ENCODE measurements at regions not wholly inside any gene's neighbourhood (a gene's known extent, or its start where the extent isn't known, plus 50 kb on each side); places are given as distances from the start of the nearest gene placed in this dataset.
"Not testable (repeated sequence)": the region's sequence is repeated elsewhere in the genome, so short reads cannot be mapped to it uniquely, and the experiment has no call there.

DNA sequence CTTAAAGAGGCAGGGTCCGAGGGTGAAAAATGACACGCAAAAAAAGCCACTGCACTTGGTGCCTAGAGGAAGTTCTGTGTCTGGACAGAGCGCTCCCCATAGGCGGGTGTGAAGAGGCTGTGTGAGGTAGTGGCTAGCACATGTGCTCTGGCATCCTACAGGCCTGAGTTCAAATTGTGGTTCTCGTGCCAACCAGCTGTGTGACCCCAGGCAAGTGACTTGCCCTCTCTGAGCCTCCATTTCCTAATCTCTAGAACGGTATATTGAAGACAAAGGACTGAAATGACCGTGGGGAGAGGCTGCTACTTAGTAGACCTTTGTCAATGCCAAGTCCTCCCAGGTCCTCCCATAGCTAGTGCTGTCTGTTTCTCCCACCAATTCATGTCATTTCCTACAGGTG lies 79.1 kb upstream of the MYL10 start:
- DNase-seq (ENCODE audit: low spot score), result no peak

DNA sequence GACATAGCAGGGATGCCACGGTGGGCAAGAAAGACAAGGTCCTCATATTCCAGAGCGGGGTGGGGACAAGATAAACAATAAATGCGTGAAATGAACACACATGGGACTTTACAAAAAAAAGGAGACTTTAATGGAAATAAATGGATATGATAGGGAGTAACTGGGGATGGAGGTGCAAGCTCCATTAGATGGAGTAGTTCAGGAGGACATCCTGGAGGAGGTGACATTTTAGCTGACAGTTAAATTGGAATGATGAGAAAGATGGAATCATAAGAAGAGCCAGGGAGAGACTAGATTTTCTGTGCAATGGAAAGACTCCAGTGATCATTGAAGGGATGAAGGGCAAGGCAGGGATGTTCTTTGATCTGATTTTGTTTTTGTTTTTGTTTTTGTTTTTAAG lies 83.6 kb upstream of the MYL10 start:
- DNase-seq (ENCODE audit: low spot score), result no peak

DNA sequence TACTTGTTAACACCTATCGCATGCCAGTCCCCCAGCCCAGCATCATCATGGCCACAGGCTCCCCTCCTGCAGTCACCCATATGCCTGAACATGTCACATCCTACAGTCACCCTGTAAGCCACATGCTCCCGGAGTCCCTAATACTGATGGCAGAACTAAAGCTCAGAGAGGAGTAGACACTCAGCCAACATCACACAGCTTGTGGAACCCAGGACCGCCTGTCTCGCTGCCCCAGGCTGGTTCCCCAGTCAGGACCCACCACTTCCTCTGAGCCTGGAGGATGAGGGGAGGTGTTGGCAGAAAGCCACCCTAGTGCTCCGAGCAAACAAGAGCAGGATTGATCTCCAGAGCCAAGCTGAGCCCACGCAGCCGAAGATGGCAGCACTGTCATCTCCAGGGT lies 85.0 kb upstream of the MYL10 start:
- DNase-seq (ENCODE audit: low spot score), result no peak

DNA sequence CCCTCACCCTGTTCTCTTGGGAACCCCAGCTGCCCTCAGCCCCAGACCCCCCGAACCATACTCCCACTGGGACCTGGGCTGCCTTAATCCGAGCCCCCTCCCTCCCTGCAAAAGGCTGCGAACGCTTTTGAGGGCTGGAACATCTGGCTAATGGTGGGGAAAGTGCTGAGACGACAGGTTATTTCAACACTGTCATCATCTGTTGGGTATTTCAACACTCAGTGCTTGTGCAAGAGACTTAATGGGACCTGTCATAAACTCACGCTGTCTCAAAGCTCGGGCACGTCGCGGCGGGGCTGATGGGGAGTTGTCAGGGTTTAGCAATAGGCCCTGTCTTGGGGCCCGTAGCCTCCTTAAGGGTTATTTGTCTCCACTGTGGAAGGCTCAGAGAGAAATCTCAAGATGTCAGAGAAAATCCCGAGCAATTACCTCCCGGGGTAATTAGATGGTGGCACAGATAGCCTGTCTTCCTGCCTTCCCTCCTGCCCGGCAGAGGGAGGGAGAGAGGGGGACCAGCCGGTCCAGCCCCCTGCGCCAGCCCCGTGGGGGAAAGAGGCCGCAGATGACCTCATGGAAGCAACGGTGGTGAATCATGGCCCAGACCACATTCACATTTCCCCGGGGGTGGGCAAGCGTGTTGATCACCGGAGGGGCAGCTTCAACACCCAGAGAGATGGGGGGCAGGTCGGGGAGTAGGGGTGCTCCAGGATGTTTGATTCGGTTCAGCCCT lies 88.7 kb upstream of the MYL10 start:
- DNase-seq (ENCODE audit: low spot score), result no peak

DNA sequence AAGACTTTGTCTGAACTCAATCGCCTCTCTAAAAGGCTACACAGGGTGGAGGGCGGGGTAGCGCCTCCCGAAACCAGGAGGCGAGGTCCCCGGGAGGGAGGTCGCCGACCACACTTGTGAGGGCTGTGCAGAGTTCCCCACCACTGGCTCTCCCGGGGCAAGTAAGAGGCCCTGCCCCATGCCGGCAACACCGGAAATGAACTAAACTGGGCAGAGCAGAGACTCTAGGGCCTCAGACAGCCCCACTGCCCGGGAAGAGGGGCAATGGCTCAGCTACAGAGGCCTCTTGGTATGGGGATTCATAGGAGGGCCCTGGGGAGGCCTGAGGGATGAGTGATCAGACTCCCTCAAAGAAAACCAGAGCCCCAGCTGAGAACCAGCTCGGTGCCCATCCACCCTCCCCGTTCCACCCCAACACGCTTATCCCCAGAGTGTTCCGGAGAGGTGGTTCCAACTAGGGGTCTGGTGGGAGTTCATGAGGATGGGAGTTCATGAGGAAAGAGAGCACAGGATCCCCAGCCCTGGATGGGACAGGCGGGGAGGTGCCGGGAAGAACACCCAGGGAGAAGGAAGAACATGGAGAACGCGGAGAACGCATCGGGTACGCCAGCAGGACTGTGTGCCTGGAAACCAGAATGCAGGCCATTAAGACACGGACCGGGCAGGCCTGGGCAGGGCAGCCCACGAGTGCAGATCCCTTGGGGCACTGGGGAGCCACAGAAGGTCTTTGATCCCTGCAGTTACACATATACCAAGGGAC lies 89.4 kb upstream of the MYL10 start:
- DNase-seq (ENCODE audit: low spot score), result no peak

DNA sequence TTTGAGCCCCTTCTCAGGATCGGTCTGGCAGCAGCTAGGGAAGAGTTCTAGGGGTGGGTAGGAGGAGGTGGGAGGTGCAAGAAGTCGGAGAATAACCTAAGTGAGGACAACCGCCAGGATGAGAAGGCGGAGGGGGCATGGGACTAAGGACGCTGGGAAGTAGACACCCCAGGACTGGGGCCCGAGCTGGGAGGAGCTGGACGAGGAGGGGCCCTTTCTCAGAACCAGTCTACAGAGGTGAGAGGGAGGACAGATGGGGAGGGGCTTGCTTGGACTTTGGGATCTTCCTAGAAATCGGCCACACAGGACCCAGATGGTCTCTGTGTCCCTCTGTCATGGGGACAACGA lies 90.0 kb upstream of the MYL10 start:
- no peak for DNase-seq (ENCODE audit: low spot score)

DNA sequence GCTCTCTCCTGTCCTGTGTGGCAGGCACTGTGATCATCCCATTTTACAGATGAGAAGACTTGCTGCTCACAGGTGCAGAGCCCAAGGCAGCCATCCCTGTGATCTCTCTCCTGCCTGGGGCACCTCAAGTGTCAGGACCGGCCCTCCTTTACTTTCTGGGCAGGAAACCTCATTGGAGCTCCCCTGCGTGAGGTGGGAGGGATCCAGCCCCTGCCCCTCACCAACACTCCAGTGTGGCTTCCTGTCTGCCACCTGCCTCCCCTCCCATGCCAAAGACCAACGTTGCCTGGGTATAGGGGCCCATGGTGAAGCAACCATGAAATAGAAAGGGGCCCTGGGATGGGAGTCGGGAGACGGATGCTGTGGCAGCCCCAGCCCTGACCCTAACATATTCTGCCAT lies 91.2 kb upstream of the MYL10 start:
- no peak for DNase-seq (ENCODE audit: low spot score)

DNA sequence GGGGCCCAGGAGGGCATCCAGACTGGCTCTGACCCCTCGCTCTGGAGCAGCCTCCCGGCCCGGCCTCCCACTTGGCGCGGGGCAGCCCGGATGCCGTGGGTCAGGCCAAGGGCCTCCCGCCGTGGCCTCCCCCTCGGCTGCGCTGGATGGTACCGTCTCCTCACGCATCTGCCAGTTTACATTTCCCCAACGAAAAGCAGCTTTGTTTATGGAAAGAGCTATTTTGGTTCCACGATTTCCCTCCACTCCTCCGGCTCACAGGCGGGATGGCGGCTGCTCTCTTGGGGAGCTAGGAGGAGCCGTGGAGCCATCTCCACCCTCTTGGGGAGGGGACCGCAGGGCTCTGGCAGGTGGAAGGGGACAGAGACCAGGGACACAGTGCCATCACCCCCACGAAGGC lies 93.2 kb upstream of the MYL10 start:
- DNase-seq (ENCODE audit: low spot score), result no peak

DNA sequence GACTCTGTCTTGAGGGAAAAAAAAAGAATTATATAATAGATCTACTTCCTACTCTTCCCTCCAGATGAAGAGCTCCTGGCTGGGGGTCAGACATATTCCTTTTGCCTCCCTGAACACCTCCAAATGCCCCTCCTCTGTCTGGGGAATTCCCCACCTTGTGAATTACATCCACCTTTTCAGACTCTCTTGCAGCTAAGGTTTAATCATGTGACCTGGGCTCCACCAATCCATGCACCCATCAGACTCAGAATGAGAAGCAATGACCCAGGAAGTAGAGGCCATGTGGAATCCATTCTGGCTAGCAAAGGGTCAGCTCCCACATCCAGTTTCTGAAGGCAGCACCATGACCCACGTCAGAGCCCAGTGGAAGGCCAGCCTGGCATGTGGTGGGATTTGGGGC lies 93.6 kb upstream of the CUX1 start:
- DNase-seq (ENCODE audit: low spot score), result no peak

DNA sequence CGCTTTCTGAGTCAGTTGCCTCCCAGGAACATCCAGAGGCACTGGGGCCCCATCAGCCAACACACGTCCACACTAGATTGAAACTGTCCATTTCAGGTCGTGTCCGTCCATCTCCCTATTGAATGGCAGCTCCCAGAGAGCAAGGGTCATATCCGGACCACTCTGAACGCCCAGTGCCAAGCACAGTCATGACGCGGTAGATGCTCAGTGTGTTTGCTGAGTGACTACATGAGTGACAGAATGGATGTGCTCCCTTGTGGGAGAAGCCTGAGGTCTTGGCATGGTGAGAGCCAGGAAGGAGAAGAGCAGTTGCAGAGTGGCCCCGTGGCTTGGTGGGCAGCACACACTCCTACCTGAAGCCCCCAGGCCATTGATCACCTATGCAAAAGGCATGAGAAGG lies 92.5 kb upstream of the CUX1 start:
- no peak for DNase-seq (ENCODE audit: low spot score)

DNA sequence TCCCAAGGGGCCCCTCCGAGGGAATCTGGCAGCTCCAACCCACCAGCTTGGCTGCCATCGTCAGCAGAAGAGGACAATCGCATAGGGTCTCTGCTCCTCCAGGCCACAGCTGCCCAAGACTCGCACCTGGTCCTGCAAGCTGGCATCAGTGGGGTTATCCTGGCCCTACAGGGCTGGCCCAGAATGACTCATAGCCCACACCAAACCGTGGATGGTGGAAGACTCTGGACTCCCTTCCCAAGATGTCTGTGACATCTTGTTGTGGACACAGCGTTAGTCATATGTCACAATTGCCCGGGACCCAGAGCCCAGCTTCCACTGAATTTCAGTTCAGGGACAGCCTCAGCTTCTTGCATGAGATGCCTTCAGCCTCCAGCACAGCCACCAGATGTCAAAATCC lies 91.5 kb upstream of the CUX1 start:
- no peak for DNase-seq (ENCODE audit: low spot score)

DNA sequence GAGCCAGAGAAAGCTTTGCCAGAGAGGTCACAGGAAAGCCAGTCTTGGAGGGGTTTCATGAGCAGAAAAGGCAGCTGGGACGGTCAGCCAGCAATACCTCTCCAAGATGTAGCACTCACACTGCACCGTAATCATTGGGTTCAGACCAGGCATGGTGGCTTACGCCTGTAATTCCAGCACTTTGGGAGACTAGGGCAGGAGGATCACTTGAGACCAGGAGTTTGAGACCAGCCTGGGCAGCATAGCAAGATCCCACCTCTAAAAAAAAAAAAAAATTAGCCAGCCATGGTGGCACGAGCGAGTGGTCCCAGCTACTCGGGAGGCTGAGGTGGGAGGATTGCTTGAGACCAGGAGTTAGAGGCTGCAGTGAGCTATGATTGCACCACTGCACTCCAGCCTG lies 90.2 kb upstream of the CUX1 start:
- DNase-seq (ENCODE audit: low spot score), result no peak

DNA sequence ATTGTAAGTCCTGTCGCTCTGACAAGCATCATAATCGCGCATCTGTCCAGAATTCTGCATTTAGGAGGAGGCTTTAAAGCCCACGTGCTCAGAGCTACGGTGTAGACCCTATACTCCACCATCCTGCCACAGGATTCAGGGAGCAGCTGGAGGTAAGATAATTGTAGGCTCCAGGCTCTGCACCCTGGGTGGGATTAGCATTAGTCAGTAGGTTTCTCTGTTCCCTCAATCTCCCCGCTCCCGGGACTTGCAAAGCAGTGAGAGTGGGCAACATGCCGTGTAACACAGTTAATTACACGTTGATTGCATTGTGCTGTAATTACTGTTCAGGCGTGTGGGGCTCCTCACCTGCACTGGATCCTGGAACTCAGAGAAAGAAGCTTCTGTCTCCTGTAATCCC lies 89.3 kb upstream of the CUX1 start:
- no peak for DNase-seq (ENCODE audit: low spot score)

DNA sequence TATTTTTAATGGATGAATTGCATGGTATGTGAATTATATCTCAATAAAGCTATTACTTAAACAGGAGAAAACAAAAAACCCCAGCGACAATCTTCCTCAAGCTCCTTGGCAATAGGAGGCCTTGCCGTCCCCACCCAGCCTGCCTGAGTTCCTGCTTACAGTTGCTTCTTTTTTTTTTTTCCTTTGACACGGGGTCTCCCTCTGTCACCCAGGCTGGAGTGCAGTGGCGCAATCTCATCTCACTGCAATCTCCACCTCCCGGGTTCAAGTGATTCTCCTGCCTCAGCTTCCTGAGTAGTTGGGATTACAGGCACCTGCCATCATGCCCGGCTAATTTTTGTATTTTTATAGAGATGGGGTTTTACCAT lies 88.6 kb upstream of the CUX1 start:
- DNase-seq (ENCODE audit: low spot score), result not testable (repeated sequence)

DNA sequence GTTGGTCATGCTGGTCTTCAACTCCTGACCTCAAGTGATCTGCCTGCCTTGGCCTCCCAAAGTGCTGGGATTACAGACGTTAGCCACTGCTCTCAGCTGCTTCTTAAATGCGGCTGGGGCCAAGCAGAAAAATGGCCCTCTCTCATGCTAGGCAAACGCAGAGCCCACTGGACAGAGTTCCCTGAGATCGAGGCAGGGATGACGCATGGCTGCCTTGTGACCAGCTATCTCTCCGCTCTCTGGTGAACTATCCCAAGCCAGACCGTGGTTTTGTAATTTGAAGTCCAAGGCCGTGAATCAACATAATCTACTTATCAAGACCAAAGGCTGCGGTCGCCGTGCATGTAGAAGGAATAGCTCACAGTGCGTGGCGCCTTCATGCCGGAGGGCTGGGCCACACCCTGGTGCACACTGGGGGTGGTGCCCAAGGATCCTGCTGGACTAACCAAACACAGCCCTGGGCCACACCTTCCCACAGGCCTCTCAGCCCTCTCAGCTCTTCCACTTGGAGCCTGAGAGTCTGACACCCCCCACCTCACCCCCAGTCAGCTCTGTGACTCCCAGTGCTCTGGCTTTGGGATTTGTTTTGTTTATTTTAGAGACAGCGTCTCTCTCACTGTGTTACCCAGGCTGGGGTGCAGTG lies 88.1 kb upstream of the CUX1 start:
- no peak for DNase-seq (ENCODE audit: low spot score)

DNA sequence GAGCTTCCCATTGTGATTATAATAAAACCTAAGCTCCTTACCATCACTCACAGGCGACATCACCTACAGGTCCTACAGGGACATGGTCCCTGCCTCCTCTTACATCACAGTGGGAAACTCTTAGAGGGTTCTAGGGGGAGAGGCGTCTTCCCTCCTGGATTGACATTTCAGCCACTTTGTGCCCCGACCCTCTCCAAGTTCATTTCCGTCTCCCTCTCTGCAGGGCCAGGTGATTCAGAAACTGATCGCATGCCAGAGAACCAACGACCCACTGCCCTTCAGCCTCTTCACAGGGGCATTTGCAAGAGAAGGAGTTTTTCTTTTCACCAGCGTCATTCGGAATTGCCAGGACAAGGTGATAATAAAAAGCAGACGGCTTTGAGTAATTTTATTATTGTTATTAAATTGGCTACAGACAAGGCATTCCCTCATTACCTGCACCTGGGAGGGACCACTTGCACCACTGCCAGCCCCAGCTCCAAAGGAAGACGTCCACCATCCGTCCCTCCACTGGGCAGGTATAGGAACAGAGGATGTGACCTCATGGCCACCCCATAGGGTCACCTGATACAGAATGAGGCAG lies 85.8 kb upstream of the CUX1 start:
- no peak for DNase-seq (ENCODE audit: low spot score)

DNA sequence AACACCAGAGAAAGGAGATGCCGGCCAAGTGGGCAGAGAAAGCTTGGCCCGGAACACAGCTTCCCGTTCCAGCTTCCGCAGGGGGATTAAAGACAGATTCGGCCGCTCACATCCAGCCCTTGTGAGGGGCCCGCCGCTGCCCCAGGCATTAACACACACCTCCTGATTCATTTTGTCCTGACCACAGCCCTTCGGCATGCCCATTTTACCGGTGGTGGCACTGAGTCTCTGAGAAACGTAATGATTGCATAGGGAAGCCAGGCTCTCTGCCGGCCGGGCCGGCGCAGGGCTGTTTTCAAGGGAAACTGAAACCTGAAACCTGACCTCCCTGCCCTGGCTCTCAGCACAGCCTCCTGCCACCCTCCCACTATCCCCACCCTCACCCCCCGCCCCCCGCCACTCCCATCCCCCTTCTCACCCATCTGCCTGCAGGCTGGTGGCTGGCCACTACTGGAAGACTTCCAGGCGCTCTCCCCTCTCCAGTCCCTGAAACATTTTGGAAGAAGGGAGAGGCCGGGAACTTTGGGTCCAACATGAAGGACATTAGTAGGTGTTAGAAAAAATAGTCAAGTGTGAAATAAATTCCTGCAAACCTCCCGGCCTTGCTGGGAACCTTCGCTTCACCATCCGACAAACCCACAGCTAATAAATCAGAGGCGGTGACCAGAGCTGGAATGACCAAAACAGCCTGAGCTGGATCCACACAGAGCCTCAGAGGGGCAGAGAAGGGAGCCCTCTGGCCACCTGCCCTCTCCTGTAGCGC lies 83.5 kb upstream of the CUX1 start:
- DNase-seq (ENCODE audit: low spot score), result no peak

DNA sequence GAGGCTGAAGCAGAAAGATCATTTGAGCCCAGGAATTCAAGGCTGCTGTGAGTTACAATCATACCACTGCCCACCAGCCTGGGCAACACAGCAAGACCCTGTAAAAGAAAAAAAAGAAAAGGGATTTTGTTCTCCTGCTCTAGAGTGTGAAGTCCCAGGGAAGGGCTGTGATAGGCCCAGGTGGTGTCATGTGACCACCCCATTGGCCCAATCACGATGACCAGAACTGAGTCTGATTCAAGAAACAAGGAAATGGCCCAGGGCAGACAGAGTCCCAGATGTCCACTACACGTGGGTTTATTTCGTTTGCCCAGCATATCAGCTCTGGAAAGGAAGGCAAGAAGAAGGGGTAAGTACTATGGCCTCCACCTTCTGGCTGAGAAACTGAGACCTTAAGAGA lies 81.3 kb upstream of the CUX1 start:
- DNase-seq (ENCODE audit: low spot score), result no peak

DNA sequence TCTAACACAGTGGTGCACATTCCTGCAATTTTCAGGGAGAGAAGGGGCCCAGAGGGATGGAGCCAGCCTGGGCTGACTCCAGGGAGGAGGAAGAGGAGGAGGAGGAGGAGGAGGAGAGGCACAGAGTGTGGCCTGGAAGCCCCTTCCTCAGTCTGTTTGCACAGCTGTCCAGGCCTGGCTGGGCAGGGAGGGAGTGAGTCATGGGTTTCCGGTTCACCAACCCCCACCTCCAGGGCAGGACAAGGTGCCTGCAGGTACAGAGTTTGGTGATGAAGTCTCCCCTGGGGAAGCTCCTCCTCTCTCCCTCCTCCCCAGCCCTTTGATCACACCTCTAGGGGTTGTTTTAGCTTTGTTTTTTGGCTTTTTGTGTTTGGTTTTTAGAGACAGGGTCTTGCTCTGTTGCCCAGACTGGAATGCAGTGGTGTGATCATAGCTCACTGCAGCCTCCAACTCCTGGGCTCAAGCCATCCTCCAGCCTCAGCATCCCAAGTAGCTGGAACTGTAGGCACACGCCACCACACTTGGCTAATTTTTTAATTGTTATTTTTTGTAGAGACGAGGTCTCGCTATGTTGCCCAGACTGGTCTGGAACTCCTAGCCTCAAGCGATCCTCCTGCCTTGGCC lies 77.5 kb upstream of the CUX1 start:
- no peak for DNase-seq (ENCODE audit: low spot score)

DNA sequence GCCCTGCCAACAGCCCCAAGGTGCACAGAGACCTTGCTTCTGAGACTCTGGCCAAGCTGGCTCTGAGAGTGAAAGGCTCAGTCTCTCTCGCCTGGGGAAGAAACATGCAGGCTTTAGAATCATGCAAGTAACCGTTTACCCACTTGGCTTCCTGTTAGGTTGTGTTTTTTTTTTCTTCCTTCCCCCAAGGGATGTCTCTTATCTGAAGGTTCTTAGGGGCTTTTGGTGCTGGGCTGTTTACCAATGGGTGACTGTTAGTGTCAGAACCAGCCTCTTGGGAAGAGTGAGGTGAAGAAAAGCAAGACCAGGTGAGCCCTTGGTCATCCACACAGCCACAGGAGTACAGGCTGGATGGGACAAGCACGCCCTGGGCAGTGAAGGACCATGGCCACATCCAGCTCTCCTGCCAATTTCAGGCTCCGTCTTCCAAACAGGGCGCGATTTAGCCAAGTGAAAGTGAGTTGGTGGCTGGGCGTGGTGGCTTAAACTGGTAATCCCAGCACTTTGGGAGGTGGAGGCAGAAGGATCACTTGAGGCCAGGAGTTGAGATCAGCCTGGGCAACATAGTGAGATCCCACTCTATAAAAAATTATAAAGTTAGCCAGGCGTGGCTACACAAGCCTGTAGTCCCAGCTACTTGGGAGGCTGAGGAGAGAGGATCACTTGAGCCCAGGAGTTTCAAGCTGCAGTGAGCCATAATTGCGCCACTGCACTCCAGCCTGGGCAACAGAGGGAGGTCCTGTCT lies 76.3 kb upstream of the CUX1 start:
- DNase-seq (ENCODE audit: low spot score), result peak; percentile 42

Measured in activated CD4-positive, alpha-beta T cell treated with anti-CD3 and anti-CD28 coated beads, Interleukin-2, Interleukin-4, amounts not matched to agents 100 ng/mL and 50 ng/mL, durations not matched to agents 16 hours and 8 hours (primary cell).